H9 (cell line): ENCODE measurements at regions not wholly inside any gene's neighbourhood (a gene's known extent, or its start where the extent isn't known, plus 50 kb on each side); places are given as distances from the start of the nearest gene placed in this dataset.

Source experiments
- DNase-seq: peaks from one replicate; pipeline ENCODE4 v3.0.0-alpha.2; 2017
- H2AFZ ChIP-seq: one replicate; pipeline ENCODE4 v1.6.1; 2013; ENCODE audit warnings: mild to moderate bottlenecking, low read length, control low read depth, moderate library complexity
- H2AK5ac ChIP-seq: 2 replicates; pipeline ENCODE4 v1.6.1; 2013; ENCODE audit warnings: low read length, control low read depth, mixed read lengths; ENCODE audit not compliant: insufficient read length
- H2BK120ac ChIP-seq: one replicate; pipeline ENCODE4 v1.6.1; 2013; ENCODE audit warnings: low read depth, mild to moderate bottlenecking, low read length, control low read depth, inconsistent platforms; ENCODE audit not compliant: poor library complexity, severe bottlenecking
- H2BK12ac ChIP-seq: 2 replicates; pipeline ENCODE4 v1.6.1; 2013; ENCODE audit warnings: low read length, control low read depth, mixed read lengths, low read depth; ENCODE audit not compliant: insufficient read length
- H2BK15ac ChIP-seq: 2 replicates; pipeline ENCODE4 v1.6.1; 2013; ENCODE audit warnings: low read depth, low read length, control low read depth
- H2BK20ac ChIP-seq: one replicate; pipeline ENCODE4 v1.6.1; 2013; ENCODE audit warnings: low read depth, mild to moderate bottlenecking, low read length, control low read depth, inconsistent platforms; ENCODE audit not compliant: poor library complexity, severe bottlenecking
- H2BK5ac ChIP-seq: 2 replicates; pipeline ENCODE4 v1.6.1; 2013; ENCODE audit warnings: low read length, control low read depth, mixed read lengths; ENCODE audit not compliant: insufficient read length
- H3K14ac ChIP-seq: 2 replicates; pipeline ENCODE4 v1.6.1; 2013; ENCODE audit warnings: low read length, control low read depth; ENCODE audit not compliant: insufficient read depth
- H3K18ac ChIP-seq: 2 replicates; pipeline ENCODE4 v1.6.1; 2013; ENCODE audit warnings: low read depth, mild to moderate bottlenecking, mixed read lengths, low read length, control low read depth; ENCODE audit not compliant: insufficient read length
- H3K23ac ChIP-seq: 2 replicates; pipeline ENCODE4 v1.6.1; 2013; ENCODE audit warnings: low read length, control low read depth, mixed read lengths, low read depth; ENCODE audit not compliant: insufficient read length
- H3K23me2 ChIP-seq: 2 replicates; pipeline ENCODE4 v1.6.1; 2013; ENCODE audit warnings: low read depth, mild to moderate bottlenecking, mixed read lengths, low read length, control low read depth; ENCODE audit not compliant: insufficient read length, poor library complexity, severe bottlenecking
- H3K27ac ChIP-seq: 2 replicates; pipeline ENCODE4 v1.5.1; 2013; ENCODE audit warnings: low read length, control low read depth, mixed read lengths, low read depth; ENCODE audit not compliant: insufficient read length
- H3K27me3 ChIP-seq: 2 replicates; pipeline ENCODE4 v1.6.1; 2013; ENCODE audit warnings: low read length, control low read depth, inconsistent platforms; ENCODE audit not compliant: insufficient read depth
- H3K4ac ChIP-seq: 2 replicates; pipeline ENCODE4 v1.6.1; 2013; ENCODE audit warnings: low read depth, mild to moderate bottlenecking, control low read depth, inconsistent platforms, low read length, moderate library complexity
- H3K4me1 ChIP-seq: 2 replicates; pipeline ENCODE4 v1.6.1; 2013; ENCODE audit warnings: low read length, control low read depth, inconsistent platforms; ENCODE audit not compliant: insufficient read depth
- H3K4me2 ChIP-seq: 2 replicates; pipeline ENCODE4 v1.6.1; 2013; ENCODE audit warnings: low read length, control low read depth, mixed read lengths; ENCODE audit not compliant: insufficient read length, insufficient read depth
- H3K56ac ChIP-seq: 2 replicates; pipeline ENCODE4 v1.6.1; 2013; ENCODE audit warnings: low read depth, mild to moderate bottlenecking, mixed read lengths, low read length, control low read depth; ENCODE audit not compliant: insufficient read length
- H3K79me1 ChIP-seq: 2 replicates; pipeline ENCODE4 v1.6.1; 2013; ENCODE audit warnings: low read depth, mild to moderate bottlenecking, moderate library complexity, low read length, control low read depth, inconsistent platforms; ENCODE audit not compliant: insufficient read depth, poor library complexity, severe bottlenecking
- H3K79me2 ChIP-seq: 2 replicates; pipeline ENCODE4 v1.6.1; 2013; ENCODE audit warnings: low read length, control low read depth, inconsistent platforms; ENCODE audit not compliant: insufficient read depth
- H3K9ac ChIP-seq: 2 replicates; pipeline ENCODE4 v1.6.1; 2013; ENCODE audit warnings: low read length, control low read depth, mixed read lengths; ENCODE audit not compliant: insufficient read length; ENCODE audit errors: extremely low read depth
- H3K9me3 ChIP-seq: one replicate; pipeline ENCODE4 v1.6.1; 2013; ENCODE audit warnings: low read depth, low read length, inconsistent platforms; ENCODE audit not compliant: control insufficient read depth
- H3T11ph ChIP-seq: one replicate; pipeline ENCODE4 v1.6.1; 2013; ENCODE audit warnings: mild to moderate bottlenecking, low read length, control low read depth, inconsistent platforms
- H4K20me1 ChIP-seq: one replicate; pipeline ENCODE4 v1.6.1; 2013; ENCODE audit not compliant: control insufficient read depth, insufficient read length, insufficient read depth
- H4K5ac ChIP-seq: 2 replicates; pipeline ENCODE4 v1.6.1; 2013; ENCODE audit warnings: low read depth, mild to moderate bottlenecking, mixed read lengths, low read length, control low read depth; ENCODE audit not compliant: insufficient read length
- H4K8ac ChIP-seq: replicated peaks from 2 replicates; pipeline ENCODE4 v1.6.1; 2013; ENCODE audit warnings: low read length, control low read depth, mixed read lengths, low read depth; ENCODE audit not compliant: insufficient read length
- H4K91ac ChIP-seq: 2 replicates; pipeline ENCODE4 v1.6.1; 2013; ENCODE audit warnings: low read depth, mild to moderate bottlenecking, moderate library complexity, mixed read lengths, low read length, control low read depth; ENCODE audit not compliant: insufficient read length
- H3K27ac Mint-ChIP-seq, 3 experiments: 2 replicates in 2 of 3; 3 replicates in 1 of 3; pipeline ENCODE4 v1.8.0; 2020 to 2021; ENCODE audit warnings: mixed read lengths in 3 of 3, mild to moderate bottlenecking in 1 of 3, moderate library complexity in 1 of 3
- H3K27me3 Mint-ChIP-seq: 2 replicates; pipeline ENCODE4 v1.8.0; 2021; ENCODE audit warnings: low read depth, mild to moderate bottlenecking, moderate library complexity, mixed read lengths
- H3K36me3 Mint-ChIP-seq, 3 experiments: 2 replicates in 2 of 3; 3 replicates in 1 of 3; pipeline ENCODE4 v1.8.0; 2020 to 2021; ENCODE audit warnings: low read depth in 3 of 3, mixed read lengths in 3 of 3; ENCODE audit not compliant: insufficient read depth in 1 of 3
- H3K4me1 Mint-ChIP-seq, 2 experiments: 2 replicates each; pipeline ENCODE4 v1.8.0; 2020; ENCODE audit warnings: mixed read lengths in 2 of 2
- H3K4me3 Mint-ChIP-seq, 2 experiments: 2 replicates in 1 of 2; 3 replicates in 1 of 2; pipeline ENCODE4 v1.8.0; 2020 to 2021; ENCODE audit warnings: mild to moderate bottlenecking in 2 of 2, mixed read lengths in 2 of 2, moderate library complexity in 1 of 2
- H3K9me3 Mint-ChIP-seq, 2 experiments: 2 replicates in 1 of 2; 3 replicates in 1 of 2; pipeline ENCODE4 v1.8.0; 2020; ENCODE audit warnings: mild to moderate bottlenecking in 2 of 2, mixed read lengths in 2 of 2, moderate library complexity in 1 of 2
- CTCF ChIP-seq: fragments of 200-600 bp; sonication (generic); conservative IDR thresholded peaks from 3 replicates; pipeline ENCODE4 v1.8.0; 2021; ENCODE audit warnings: antibody characterized with exemption, mild to moderate bottlenecking
- WGBS: extraction: QIAGEN DNeasy Blood & Tissue Kit; methylation state at CpG from one replicate; pipeline ENCODE4 v1.1.7; 2013; ENCODE audit warnings: missing lambda C conversion rate, low lambda C conversion rate, mixed read lengths; ENCODE audit not compliant: insufficient read length; ENCODE audit errors: extremely low coverage; 5-methylcytosine and 5-hydroxymethylcytosine counted together

- Histone ChIP-seq H2AK5ac (no peak overlapping the region), H3K79me2 (no peaks in the 10 kb centered on the region), H3K79me1 (no peaks in the 10 kb centered on the region), H3K9me3 (no peaks in the 10 kb centered on the region), H4K91ac (no peak overlapping the region), H3K56ac (no peak overlapping the region), H3K4me2 (no peak overlapping the region), H3K18ac (no peak overlapping the region), H3K4ac (no peak overlapping the region), H2BK12ac (no peak overlapping the region), H2BK5ac (no peak overlapping the region), H4K20me1 (no peaks in the 10 kb centered on the region), H2AFZ (no peak overlapping the region), H3K27me3 (no peaks in the 10 kb centered on the region), H3K23ac (no peak overlapping the region), H4K8ac (no peak overlapping the region), H3K23me2 (no peaks in the 10 kb centered on the region), H2BK15ac (no peak overlapping the region), H3T11ph (peak overlapping the region; percentile 4), H4K5ac (no peak overlapping the region), H3K14ac (no peak overlapping the region), H2BK120ac (no peak overlapping the region), H3K9ac (no peak overlapping the region), H3K27ac (no peak overlapping the region), H3K4me1 (peaks cover 21% of the 10 kb centered on the region), H2BK20ac (no peak overlapping the region)
- H3K4me1 Mint-ChIP-seq: peaks cover 45 to 52% of the 10 kb centered on the region in 2 experiments
- no peak for DNase-seq
- no peaks in the 10 kb centered on the region for H3K9me3 Mint-ChIP-seq
- TF ChIP-seq CTCF: no peak
- H3K27me3 Mint-ChIP-seq: no peaks in the 10 kb centered on the region
- H3K4me3 Mint-ChIP-seq: no peak overlapping the region
- WGBS: no CpG with 5 or more reads among the region's 19 CpGs
- no peaks in the 10 kb centered on the region; a peak in 1 of 7 replicates for H3K36me3 Mint-ChIP-seq
- peak overlapping the region in 2 of 3 experiments; percentile 60 to 63; a peak in 3 of 7 replicates for H3K27ac Mint-ChIP-seq
Measured at GRCh38 chr4:128635141-128635954, 174.2 kb upstream of the JADE1 start.
